ENCODE measurements at regions not wholly inside any gene's neighbourhood (a gene's known extent, or its start where the extent isn't known, plus 50 kb on each side); places are given as distances from the start of the nearest gene placed in this dataset.

DNA sequence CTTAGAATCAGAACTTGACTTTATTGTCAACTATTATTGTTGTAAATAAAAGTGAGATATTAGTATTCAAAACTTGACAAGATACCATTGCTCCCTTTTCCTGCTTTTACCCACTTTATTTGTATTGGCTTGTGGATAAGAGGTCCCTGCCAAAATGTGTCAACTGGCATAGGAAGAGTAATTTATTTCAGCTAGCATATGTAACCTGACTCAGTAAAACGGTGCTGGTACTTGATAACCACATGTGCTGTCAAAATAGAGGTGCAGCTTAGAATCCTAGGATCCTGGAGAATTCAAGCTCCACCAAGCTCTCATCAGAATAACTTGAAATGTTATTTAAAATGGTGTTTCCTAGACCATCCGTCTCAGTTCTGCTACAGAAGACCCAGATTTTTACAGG lies 90.2 kb upstream of the TGFBR2 start:
- TF ChIP-seq POLR2A (IDR thresholded peaks at IDR 0.05) (no peak), EP300 (IDR thresholded peaks at IDR 0.05) (no peak)
- TF ChIP-seq, protein P1, sequence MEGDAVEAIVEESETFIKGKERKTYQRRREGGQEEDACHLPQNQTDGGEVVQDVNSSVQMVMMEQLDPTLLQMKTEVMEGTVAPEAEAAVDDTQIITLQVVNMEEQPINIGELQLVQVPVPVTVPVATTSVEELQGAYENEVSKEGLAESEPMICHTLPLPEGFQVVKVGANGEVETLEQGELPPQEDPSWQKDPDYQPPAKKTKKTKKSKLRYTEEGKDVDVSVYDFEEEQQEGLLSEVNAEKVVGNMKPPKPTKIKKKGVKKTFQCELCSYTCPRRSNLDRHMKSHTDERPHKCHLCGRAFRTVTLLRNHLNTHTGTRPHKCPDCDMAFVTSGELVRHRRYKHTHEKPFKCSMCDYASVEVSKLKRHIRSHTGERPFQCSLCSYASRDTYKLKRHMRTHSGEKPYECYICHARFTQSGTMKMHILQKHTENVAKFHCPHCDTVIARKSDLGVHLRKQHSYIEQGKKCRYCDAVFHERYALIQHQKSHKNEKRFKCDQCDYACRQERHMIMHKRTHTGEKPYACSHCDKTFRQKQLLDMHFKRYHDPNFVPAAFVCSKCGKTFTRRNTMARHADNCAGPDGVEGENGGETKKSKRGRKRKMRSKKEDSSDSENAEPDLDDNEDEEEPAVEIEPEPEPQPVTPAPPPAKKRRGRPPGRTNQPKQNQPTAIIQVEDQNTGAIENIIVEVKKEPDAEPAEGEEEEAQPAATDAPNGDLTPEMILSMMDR (IDR thresholded peaks at IDR 0.05), result no peak
